GM23338 (cell line): ENCODE measurements at regions not wholly inside any gene's neighbourhood (a gene's known extent, or its start where the extent isn't known, plus 50 kb on each side); places are given as distances from the start of the nearest gene placed in this dataset.

Source experiments
- CTCF ChIP-seq, 2 experiments: fragments of 200-600 bp in 1 of 2; sonication (generic) in 1 of 2; conservative IDR thresholded peaks; 2 replicates each; pipeline versions ENCODE4 v1.5.1 to v1.6.1; 2016 to 2017; ENCODE audit warnings: antibody characterized with exemption in 2 of 2, low read depth in 2 of 2, mild to moderate bottlenecking in 2 of 2, moderate library complexity in 1 of 2
- REST ChIP-seq: IDR thresholded peaks from one replicate; pipeline ENCODE4 v1.6.1; 2018; ENCODE audit warnings: antibody characterized with exemption; ENCODE audit not compliant: unreplicated experiment
- STAT1 ChIP-seq: IDR thresholded peaks from one replicate; pipeline ENCODE4 v1.6.1; 2016; ENCODE audit warnings: antibody characterized with exemption; ENCODE audit not compliant: unreplicated experiment

GRCh38 chr12:59393506-59393905 is 202.3 kb upstream of the SLC16A7 start:
- TF ChIP-seq CTCF (conservative IDR thresholded peaks at IDR 0.05; ENCODE audit: low read depth in 2 of 2), result no peak
- no peak for TF ChIP-seq STAT1
- TF ChIP-seq REST, result no peak
